ENCODE measurements at regions not wholly inside any gene's neighbourhood (a gene's known extent, or its start where the extent isn't known, plus 50 kb on each side); places are given as distances from the start of the nearest gene placed in this dataset.
"Not testable (repeated sequence)": the region's sequence is repeated elsewhere in the genome, so short reads cannot be mapped to it uniquely, and the experiment has no call there.

DNA sequence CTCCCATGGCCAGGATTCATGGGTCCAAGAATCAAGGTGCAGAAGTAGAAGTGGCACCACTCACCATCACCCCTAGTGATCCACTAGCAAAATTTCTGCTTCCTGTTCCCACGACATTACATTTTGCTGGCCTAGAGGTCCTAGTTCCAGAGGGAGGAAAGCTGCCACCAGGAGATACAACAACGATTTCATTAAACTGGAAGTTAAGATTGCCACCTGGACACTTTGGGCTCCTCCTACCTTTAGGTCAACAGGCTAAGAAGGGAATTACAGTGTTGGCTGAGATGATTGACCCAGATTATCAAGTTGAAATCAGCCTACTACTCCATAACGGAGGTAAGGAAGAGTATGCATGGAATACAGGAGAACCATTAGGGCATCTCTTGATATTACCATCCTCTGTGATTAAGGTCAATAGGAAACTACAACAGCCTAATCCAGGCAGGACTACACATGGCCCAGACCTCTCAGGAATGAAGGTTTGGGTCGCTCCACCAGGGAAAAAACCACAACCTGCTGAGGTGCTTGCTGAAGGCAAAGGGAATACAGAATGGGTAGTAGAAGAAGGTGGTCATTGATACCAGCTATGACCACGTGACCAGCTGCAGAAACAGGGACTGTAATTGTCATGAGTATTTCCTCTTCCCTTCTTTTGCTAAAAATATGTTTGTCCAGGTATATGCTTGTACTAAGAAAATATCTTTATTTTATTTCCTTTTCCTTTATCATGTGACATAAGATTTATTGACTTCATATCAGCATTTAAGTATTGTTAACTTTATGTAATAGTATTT is 208.3 kb upstream of the HES1 start:
- not testable (repeated sequence) for H3K27me3 ChIP-seq (ENCODE audit: control insufficient read depth, insufficient read depth, low read length); H3K36me3 ChIP-seq (ENCODE audit: control insufficient read depth, insufficient read depth, low read length); H3K9me3 ChIP-seq (ENCODE audit: control insufficient read depth, insufficient read depth, low read length); DNase-seq (ENCODE audit: low read depth, low spot score); H3K27ac ChIP-seq (ENCODE audit: low read length); H3K4me1 ChIP-seq (ENCODE audit: control insufficient read depth, insufficient read depth, low read length); H3K4me3 ChIP-seq (ENCODE audit: low read length)
- WGBS (ENCODE audit: insufficient coverage, insufficient read length): no CpG with 5 or more reads among the region's 5 CpGs

DNA sequence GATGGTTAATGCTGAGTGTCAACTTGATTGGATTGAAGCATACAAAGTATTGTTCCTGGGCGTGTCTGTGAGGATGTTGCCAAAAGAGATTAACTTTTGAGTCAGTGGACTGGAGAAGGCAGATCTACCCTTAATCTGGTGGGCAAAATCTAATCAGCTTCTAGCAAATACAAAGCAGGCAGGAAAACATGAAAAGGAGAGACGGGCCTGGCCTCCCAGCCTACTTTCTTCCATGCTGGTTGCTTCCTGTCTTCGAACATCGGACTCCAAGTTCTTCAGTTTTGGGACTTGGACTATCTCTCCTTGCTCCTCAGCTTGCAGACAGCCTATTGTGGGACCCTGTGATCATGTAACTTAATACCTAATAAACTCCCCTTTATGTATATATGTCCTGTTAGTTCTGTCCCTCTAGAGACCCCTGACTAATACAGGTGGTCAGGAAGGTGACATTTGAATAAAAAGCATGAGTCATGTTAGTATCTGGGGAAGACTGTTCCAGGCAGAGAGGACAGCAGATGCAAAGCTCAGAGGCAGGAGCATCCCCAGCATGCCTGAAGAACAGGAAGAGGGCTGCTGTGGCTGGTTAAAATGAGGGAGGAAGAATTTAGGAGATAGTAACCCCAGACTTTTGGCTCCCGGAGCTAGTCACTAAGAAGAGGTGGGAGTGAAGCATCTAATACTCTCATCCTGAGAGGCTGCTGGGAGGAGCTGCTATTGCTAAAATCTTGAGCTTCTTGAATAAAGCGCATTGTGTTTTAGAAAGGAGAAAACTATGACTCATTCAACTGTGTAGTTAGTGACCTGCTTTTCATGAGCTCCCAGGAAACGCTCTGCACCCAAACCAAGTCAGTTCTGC is 207.4 kb upstream of the HES1 start:
- WGBS (ENCODE audit: insufficient coverage, insufficient read length): no CpG with 5 or more reads among the region's 7 CpGs
- Histone ChIP-seq H3K27ac (ENCODE audit: low read length) (no peak overlapping the region), H3K4me1 (ENCODE audit: control insufficient read depth, insufficient read depth, low read length) (no peaks in the 10 kb centered on the region), H3K27me3 (ENCODE audit: control insufficient read depth, insufficient read depth, low read length) (no peaks in the 10 kb centered on the region), H3K4me3 (ENCODE audit: low read length) (no peak overlapping the region), H3K36me3 (ENCODE audit: control insufficient read depth, insufficient read depth, low read length) (no peaks in the 10 kb centered on the region), H3K9me3 (ENCODE audit: control insufficient read depth, insufficient read depth, low read length) (no peaks in the 10 kb centered on the region; the same call in 1 of the 2 replicates)
- DNase-seq (ENCODE audit: low read depth, low spot score): no peak

DNA sequence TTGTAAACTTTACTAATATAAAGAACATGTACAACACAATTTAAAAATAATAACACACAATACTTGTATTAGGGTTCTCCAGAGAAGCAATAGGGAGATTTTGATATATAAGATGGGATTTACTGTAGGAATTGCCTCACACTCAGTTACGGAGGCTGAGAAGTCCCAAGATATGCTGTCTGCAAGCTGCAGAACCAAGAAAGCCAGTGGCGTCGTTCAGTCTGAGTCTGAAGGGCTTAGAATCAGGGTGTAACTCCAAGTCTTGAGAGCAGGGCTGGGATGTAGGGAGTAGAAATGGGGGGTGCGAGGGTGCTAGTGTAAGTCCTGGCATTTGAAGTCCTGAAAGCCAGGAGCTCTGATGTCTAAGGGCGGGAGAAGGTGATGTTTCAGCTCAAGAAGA is 206.6 kb upstream of the HES1 start:
- Histone ChIP-seq H3K4me3 (ENCODE audit: low read length) (no peak overlapping the region), H3K36me3 (ENCODE audit: control insufficient read depth, insufficient read depth, low read length) (no peaks in the 10 kb centered on the region), H3K4me1 (ENCODE audit: control insufficient read depth, insufficient read depth, low read length) (no peaks in the 10 kb centered on the region), H3K27me3 (ENCODE audit: control insufficient read depth, insufficient read depth, low read length) (no peaks in the 10 kb centered on the region), H3K27ac (ENCODE audit: low read length) (no peak overlapping the region), H3K9me3 (ENCODE audit: control insufficient read depth, insufficient read depth, low read length) (no peaks in the 10 kb centered on the region)
- no CpG with 5 or more reads among the region's 5 CpGs for WGBS (ENCODE audit: insufficient coverage, insufficient read length)
- no peak for DNase-seq (ENCODE audit: low read depth, low spot score)

DNA sequence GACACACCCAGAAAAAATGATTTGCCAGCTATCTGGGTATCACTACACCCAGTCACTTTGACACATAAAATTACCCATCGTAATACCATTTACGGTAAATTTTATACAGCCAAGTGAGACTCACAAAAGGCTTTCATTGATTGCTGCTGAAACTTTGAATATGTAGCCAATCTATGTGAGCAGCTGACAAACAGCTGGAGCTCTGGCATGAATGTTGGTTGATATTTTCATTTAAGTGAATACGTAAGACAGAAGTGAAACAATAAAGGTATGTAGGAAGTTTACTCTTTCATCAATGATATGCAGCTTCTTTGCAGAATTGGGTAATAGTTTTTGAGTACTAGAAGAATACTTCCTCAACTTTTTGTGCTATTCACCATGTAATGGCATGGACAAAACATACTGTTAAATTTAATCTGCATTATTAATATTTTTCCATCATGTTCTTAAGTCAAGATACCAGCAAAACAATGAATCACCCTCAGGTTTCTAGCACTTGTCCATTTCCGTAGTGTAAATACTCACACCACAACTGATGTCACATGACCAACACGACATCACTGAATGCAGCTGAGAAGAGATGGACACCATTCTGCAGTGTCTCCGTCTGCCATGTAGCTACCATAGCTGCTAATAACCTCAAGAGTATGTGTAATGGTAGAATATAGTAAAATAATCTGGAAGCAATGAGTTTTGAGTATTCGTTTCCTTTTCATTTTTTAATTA is 205.9 kb upstream of the HES1 start:
- no peaks in the 10 kb centered on the region for H3K4me1 ChIP-seq (ENCODE audit: control insufficient read depth, insufficient read depth, low read length)
- H3K27ac ChIP-seq (ENCODE audit: low read length): no peak overlapping the region
- H3K36me3 ChIP-seq (ENCODE audit: control insufficient read depth, insufficient read depth, low read length): no peaks in the 10 kb centered on the region
- H3K27me3 ChIP-seq (ENCODE audit: control insufficient read depth, insufficient read depth, low read length): no peaks in the 10 kb centered on the region
- no peaks in the 10 kb centered on the region for H3K9me3 ChIP-seq (ENCODE audit: control insufficient read depth, insufficient read depth, low read length)
- no CpG with 5 or more reads among the region's 7 CpGs for WGBS (ENCODE audit: insufficient coverage, insufficient read length)
- no peak for DNase-seq (ENCODE audit: low read depth, low spot score)
- no peak overlapping the region for H3K4me3 ChIP-seq (ENCODE audit: low read length)

DNA sequence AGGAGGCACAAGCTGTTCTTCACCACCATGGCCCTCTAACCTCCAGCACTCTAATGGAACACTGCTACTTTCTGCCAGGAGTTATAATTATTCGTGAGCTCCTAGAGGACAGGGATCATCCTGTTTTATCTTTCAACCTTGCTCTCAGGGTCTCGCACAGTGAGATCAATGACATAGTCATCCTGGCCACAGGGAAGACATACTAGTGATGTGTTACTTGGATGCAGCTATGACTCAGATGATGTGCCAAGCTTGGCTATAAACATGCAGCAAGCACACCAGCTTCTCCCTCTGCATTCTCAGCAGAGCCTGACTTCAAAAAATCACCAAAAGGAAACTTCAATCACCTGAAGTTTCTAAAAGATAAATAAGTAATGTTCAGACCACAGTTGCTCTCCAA is 203.8 kb upstream of the HES1 start:
- no peaks in the 10 kb centered on the region for H3K36me3 ChIP-seq (ENCODE audit: control insufficient read depth, insufficient read depth, low read length)

DNA sequence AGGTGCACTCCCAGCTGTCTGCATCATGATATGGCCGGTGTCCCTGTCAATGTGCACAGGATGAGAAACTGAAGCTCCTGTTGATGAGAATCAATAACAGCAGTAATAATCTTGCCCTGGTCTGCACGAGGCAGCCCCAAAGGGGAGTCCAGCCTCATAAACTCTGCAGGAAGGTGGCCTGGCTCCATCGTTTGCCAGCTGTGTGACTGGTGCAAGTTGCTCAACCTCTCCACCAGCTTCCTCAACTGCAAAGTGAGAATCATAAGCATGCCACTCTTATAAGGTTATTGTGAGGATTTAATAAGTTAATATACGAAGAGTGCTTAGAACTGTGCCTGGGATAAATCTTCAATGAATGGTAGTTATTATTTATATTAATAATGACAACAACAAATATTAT is 203.4 kb upstream of the HES1 start:
- H3K27me3 ChIP-seq (ENCODE audit: control insufficient read depth, insufficient read depth, low read length): no peaks in the 10 kb centered on the region
- H3K4me3 ChIP-seq (ENCODE audit: low read length): no peak overlapping the region
- WGBS (ENCODE audit: insufficient coverage, insufficient read length): no CpG with 5 or more reads among the region's 4 CpGs
- H3K27ac ChIP-seq (ENCODE audit: low read length): no peak overlapping the region
- no peaks in the 10 kb centered on the region for H3K9me3 ChIP-seq (ENCODE audit: control insufficient read depth, insufficient read depth, low read length)
- no peaks in the 10 kb centered on the region for H3K4me1 ChIP-seq (ENCODE audit: control insufficient read depth, insufficient read depth, low read length)
- no peak for DNase-seq (ENCODE audit: low read depth, low spot score)
- no peaks in the 10 kb centered on the region for H3K36me3 ChIP-seq (ENCODE audit: control insufficient read depth, insufficient read depth, low read length)

More for the DNA sequence above, 203.8 kb upstream of the HES1 start:
- no peaks in the 10 kb centered on the region for H3K9me3 ChIP-seq (ENCODE audit: control insufficient read depth, insufficient read depth, low read length)
- no peaks in the 10 kb centered on the region for H3K4me1 ChIP-seq (ENCODE audit: control insufficient read depth, insufficient read depth, low read length)
- no peak overlapping the region for H3K27ac ChIP-seq (ENCODE audit: low read length)
- DNase-seq (ENCODE audit: low read depth, low spot score): no peak
- no peaks in the 10 kb centered on the region for H3K27me3 ChIP-seq (ENCODE audit: control insufficient read depth, insufficient read depth, low read length)
- H3K4me3 ChIP-seq (ENCODE audit: low read length): no peak overlapping the region
- no CpG with 5 or more reads among the region's 2 CpGs for WGBS (ENCODE audit: insufficient coverage, insufficient read length)

DNA sequence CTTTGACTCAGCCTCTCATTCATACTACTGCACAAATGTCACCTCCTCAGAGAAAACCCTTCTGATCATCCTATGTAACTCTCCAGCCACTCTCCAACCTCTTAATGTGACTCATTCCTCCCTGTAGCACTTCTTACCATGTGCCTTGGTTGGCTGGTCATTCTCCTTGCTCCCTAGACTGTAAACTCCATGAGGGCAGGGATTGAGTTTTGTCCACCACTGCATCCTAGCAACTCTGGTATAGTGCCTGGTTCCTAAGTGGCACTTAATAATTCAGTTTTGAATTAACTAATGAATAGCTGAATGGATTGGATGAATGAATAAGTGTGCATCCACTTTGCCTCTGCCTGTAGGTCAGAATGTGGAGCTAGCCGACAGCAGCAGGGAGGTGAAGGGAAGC is 202.5 kb upstream of the HES1 start:
- WGBS (ENCODE audit: insufficient coverage, insufficient read length): no CpG with 5 or more reads among the region's 1 CpG
- Histone ChIP-seq H3K4me1 (ENCODE audit: control insufficient read depth, insufficient read depth, low read length) (no peaks in the 10 kb centered on the region), H3K27ac (ENCODE audit: low read length) (no peak overlapping the region), H3K27me3 (ENCODE audit: control insufficient read depth, insufficient read depth, low read length) (no peaks in the 10 kb centered on the region), H3K4me3 (ENCODE audit: low read length) (no peak overlapping the region), H3K36me3 (ENCODE audit: control insufficient read depth, insufficient read depth, low read length) (no peaks in the 10 kb centered on the region), H3K9me3 (ENCODE audit: control insufficient read depth, insufficient read depth, low read length) (no peaks in the 10 kb centered on the region)
- DNase-seq (ENCODE audit: low read depth, low spot score): no peak

DNA sequence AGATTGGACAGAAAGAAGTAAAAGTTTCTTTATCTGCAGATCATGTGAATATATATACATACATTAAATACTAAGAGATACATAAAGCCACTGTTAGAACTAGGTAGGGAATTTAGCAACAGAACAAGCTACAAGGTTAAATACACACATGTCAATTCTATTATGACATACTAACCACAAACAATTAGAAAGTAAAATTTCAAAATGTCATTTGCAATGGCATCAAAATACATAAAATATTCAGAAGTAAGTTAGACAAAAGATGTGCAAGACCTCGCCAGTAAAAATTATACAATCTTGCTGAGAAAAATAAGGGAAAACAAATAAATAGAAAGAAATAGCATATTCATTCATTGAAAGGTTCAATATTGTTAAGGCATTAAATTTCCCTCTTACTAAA is 200.0 kb upstream of the HES1 start:
- no peak for DNase-seq (ENCODE audit: low read depth, low spot score)
- H3K27ac ChIP-seq (ENCODE audit: low read length): no peak overlapping the region
- WGBS (ENCODE audit: insufficient coverage, insufficient read length): no CpG with 5 or more reads among the region's 1 CpG

DNA sequence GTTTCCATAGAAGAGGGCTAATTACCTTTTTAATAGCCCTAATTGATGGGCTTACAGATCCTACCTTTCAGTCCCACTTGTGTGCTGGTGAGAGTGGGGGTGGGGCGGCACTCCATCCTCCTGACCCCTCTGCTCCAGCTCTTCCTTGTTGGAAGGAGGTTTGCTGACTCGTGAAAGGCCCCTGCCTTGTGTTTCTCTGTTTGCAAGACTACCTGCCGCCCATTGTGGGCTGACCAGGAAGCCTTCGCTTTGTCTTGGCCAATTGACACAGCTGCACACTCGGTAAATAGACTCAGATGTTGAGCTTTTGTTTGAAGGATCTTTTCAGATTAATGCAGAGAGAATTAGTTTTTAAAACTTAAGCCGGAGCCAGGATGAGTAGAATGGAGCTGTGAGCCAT is 197.3 kb upstream of the HES1 start:
- Histone ChIP-seq H3K4me1 (ENCODE audit: control insufficient read depth, insufficient read depth, low read length) (peaks cover 4% of the 10 kb centered on the region; the same call in 1 of the 2 replicates), H3K9me3 (ENCODE audit: control insufficient read depth, insufficient read depth, low read length) (no peaks in the 10 kb centered on the region), H3K27ac (ENCODE audit: low read length) (no peak overlapping the region), H3K27me3 (ENCODE audit: control insufficient read depth, insufficient read depth, low read length) (no peaks in the 10 kb centered on the region), H3K4me3 (ENCODE audit: low read length) (no peak overlapping the region), H3K36me3 (ENCODE audit: control insufficient read depth, insufficient read depth, low read length) (no peaks in the 10 kb centered on the region)
- no peak for DNase-seq (ENCODE audit: low read depth, low spot score)
- WGBS (ENCODE audit: insufficient coverage, insufficient read length): no CpG with 5 or more reads among the region's 6 CpGs

More for the DNA sequence above, 200.0 kb upstream of the HES1 start:
- Histone ChIP-seq H3K9me3 (ENCODE audit: control insufficient read depth, insufficient read depth, low read length) (no peaks in the 10 kb centered on the region), H3K4me1 (ENCODE audit: control insufficient read depth, insufficient read depth, low read length) (no peaks in the 10 kb centered on the region), H3K4me3 (ENCODE audit: low read length) (no peak overlapping the region), H3K36me3 (ENCODE audit: control insufficient read depth, insufficient read depth, low read length) (no peaks in the 10 kb centered on the region), H3K27me3 (ENCODE audit: control insufficient read depth, insufficient read depth, low read length) (no peaks in the 10 kb centered on the region)

DNA sequence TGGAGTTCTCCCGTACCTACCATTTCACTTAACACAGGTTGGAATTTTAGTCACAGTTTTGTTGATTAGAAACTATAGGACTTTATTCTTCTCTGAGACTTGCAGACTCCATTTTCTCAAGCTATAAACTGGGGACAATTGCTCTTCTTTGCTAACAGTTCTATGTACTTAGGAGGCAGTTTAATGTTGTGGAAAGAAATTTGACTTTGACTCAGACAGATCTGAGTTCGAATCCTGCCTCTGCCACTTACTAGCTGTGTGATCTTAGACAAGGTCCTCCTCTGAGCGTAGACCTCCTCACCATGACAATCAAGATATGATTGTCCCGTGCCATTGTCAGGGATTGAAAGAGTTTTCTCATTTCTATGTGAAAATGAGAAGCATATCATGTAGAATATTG is 196.4 kb upstream of the HES1 start:
- Histone ChIP-seq H3K27ac (ENCODE audit: low read length) (no peak overlapping the region), H3K9me3 (ENCODE audit: control insufficient read depth, insufficient read depth, low read length) (no peaks in the 10 kb centered on the region), H3K4me1 (ENCODE audit: control insufficient read depth, insufficient read depth, low read length) (peaks cover 4% of the 10 kb centered on the region; the same call in 1 of the 2 replicates), H3K4me3 (ENCODE audit: low read length) (no peak overlapping the region), H3K27me3 (ENCODE audit: control insufficient read depth, insufficient read depth, low read length) (no peaks in the 10 kb centered on the region), H3K36me3 (ENCODE audit: control insufficient read depth, insufficient read depth, low read length) (no peaks in the 10 kb centered on the region)
- WGBS (ENCODE audit: insufficient coverage, insufficient read length): no CpG with 5 or more reads among the region's 4 CpGs
- no peak for DNase-seq (ENCODE audit: low read depth, low spot score)
